Mucosa of descending colon (tissue), 3 donors: ENCODE measurements at regions not wholly inside any gene's neighbourhood (a gene's known extent, or its start where the extent isn't known, plus 50 kb on each side); places are given as distances from the start of the nearest gene placed in this dataset.

Experiments
- ATAC-seq: fragments of 200-7000 bp; cut with Tn5 transposase; one replicate; pipeline ENCODE4 v1.9.1; 2020; ENCODE audit warnings: mild to moderate bottlenecking, moderate library complexity
- DNase-seq, 3 donors: peaks; one replicate each; pipeline ENCODE4 v3.0.0-alpha.2; 2020
- H3K36me3 ChIP-seq: fragments of 200-600 bp; one replicate; pipeline ENCODE4 v1.8.0; 2021; ENCODE audit warnings: low read depth, mild to moderate bottlenecking
- H3K4me1 ChIP-seq: fragments of 200-600 bp; one replicate; pipeline ENCODE4 v1.8.0; 2021; ENCODE audit warnings: low read depth, mild to moderate bottlenecking
- H3K4me3 ChIP-seq: fragments of 200-600 bp; one replicate; pipeline ENCODE4 v1.8.0; 2021; ENCODE audit warnings: mild to moderate bottlenecking
- H3K9me3 ChIP-seq: fragments of 200-600 bp; one replicate; pipeline ENCODE4 v1.8.0; 2021; ENCODE audit warnings: mild to moderate bottlenecking
- CTCF ChIP-seq: fragments of 200-600 bp; IDR thresholded peaks from one replicate; pipeline ENCODE4 v1.8.0; 2022; ENCODE audit warnings: antibody characterized with exemption, mild to moderate bottlenecking
- intact Hi-C, 2 donors: fragments of 100-400 bp; cut with DNase I in 1 of 2; cut with micrococcal nuclease in 1 of 2; formaldehyde crosslinking; loops; one replicate each; pipeline versions ENCODE4 v1.11.0 to v1.11.1; 2022; cut with DNase I, micrococcal nuclease
- donor health status: DM: no; HTN: no; CAD: no; lungs with moderate emphysema.
- donor health status: DM: no; HTN: no; CAD: no.
- donor health status: DM: no; HTN: yes; CAD: no.

DNA sequence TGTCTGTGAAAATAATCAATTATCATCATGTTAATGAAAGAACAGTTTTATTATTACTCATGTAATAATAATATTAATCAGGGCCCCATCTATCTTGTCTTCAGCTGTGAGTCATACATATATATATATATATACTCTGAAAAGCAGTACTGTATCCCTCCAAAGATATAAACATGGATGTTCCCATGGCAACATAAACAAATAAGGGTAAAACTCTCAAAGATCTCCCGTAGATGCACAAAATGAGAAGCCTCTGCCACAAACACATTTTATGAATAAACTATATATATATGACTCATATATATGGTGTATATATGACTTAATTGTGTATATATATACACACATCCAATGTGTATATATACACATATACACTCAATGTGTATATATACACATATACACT, 163.8 kb upstream of the ARHGEF26 start:
- Histone ChIP-seq H3K4me3 (no peak overlapping the region), H3K36me3 (no peaks in the 10 kb centered on the region), H3K4me1 (no peaks in the 10 kb centered on the region), H3K9me3 (no peaks in the 10 kb centered on the region)
- intact Hi-C loops, result no loop called here
- DNase-seq (no peak), ATAC-seq (no peak)
- no peak for TF ChIP-seq CTCF

DNA sequence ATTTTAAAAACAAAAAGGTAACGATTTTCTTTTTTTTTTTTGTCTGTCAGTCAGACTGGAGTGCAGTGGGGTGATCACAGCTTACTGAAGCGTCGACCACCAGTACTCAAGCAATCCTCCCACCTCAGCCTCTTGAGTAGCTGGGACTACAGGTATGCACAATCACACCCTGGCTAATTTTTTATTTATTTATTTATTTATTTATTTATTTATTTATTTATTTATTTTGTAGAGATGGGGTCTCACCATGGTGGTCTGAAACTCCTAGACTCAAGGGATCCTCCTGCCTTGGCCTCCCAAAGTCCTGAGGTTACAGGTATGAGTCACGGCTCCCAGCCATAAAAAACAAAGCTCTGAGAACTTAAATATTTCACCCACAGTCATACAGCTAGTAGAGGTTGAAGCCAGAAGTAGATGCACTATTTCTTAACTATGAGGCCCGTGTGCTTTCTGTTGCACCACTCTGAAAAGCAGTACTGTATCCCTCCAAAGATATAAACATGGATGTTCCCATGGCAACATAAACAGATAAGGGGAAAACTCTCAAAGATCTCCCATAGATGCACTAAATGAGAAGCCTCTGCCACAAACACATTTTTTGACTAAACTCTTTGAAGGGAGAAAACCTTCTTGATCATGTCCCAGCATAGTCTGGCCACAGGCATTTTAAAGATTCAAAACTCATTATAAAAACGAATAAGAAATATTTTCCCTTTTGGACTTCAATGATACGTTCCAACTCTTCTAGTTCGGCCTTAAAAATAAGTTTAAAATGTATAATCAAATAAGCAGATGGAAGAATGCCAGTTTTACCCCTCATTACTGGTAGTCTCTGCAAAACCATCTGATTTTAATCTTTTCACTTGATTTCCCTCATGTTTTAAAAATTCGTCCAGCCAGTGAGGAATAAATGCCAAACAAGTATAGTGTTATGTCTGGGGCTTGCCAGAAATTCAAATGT, 162.3 kb upstream of the ARHGEF26 start:
- intact Hi-C loops, result no loop called here
- Histone ChIP-seq H3K9me3 (no peaks in the 10 kb centered on the region), H3K36me3 (no peaks in the 10 kb centered on the region), H3K4me1 (no peaks in the 10 kb centered on the region), H3K4me3 (no peak overlapping the region)
- ATAC-seq, result no peak
- no peak for TF ChIP-seq CTCF
- no peak for DNase-seq

DNA sequence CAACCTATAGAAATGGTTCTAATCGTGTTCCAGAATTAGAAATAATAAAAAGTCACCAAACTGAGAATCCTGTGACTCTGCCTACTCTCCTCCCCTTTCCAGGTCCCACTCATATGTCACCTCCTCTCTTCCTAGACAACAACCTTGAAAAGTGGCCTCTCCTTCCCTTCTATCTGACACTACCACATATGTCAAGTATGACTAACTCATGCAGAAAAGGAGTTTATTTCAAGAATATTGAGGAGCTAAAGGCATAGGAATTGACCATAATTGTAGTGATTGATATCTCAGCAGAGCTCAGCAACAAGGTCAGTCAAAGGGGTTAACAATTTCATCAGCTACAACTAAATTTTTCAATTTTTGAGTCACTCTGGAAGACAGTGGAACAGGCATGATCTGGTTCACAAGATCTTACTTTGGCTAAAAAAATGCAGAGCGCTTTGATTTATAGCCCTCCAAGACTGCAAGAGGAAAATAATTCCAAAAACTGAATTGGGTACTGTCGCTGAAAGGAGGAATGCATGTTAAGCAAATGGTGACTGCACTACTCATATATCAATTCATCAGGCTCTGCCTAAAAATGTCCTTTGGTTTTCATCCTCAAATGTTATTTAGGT, 160.6 kb upstream of the ARHGEF26 start:
- no peak for DNase-seq

DNA sequence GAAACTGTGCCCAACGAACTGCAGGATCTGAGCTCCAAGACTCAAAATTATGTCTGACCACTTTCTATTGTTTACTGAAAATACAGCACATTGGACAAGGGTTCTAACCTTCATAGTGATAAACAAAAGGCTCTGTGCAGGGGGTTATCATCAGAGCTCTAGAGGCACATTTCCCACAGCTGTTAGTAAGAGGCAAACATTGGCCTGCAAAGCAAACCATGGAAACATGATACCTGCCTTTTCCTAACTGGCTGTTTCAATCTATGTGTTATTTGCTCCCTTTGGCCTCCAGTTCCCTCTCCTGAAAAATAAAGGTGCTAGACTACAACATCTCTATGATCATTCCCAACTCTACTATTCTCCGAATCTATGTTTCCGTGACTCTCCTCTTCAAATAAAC, 159.7 kb upstream of the ARHGEF26 start:
- no peak for TF ChIP-seq CTCF
- Histone ChIP-seq H3K36me3 (no peaks in the 10 kb centered on the region), H3K4me1 (no peaks in the 10 kb centered on the region), H3K9me3 (no peaks in the 10 kb centered on the region), H3K4me3 (no peak overlapping the region)
- ATAC-seq (no peak), DNase-seq (no peak)
- intact Hi-C loops, result no loop called here

More for the DNA sequence above, 160.6 kb upstream of the ARHGEF26 start:
- no peak for TF ChIP-seq CTCF
- ATAC-seq, result no peak
- no peaks in the 10 kb centered on the region for H3K4me1 ChIP-seq
- H3K36me3 ChIP-seq, result no peaks in the 10 kb centered on the region
- intact Hi-C loops, result no loop called here
- no peaks in the 10 kb centered on the region for H3K9me3 ChIP-seq
- no peak overlapping the region for H3K4me3 ChIP-seq

DNA sequence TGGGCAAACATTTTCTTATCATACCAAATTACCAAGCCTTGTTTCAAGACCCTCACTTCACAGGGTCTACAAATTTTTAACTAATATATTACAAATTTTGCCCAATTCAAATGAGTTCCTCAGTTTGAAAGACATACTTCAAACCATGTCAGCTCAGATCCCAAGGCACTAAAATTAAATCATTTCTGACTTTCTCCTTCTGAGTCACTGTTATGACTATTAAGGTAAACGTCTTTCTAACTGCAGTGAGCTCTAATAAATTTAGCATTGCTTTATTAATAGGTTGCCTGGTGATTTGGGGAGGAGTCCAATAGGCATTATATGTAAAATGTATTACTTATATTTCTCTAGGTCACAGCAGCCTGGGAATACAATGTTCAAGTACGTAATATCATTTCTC, 158.2 kb upstream of the ARHGEF26 start:
- no peaks in the 10 kb centered on the region for H3K36me3 ChIP-seq

More for the DNA sequence above, 158.2 kb upstream of the ARHGEF26 start:
- no peak overlapping the region for H3K4me3 ChIP-seq
- no peak for TF ChIP-seq CTCF
- no peak for ATAC-seq
- no peak for DNase-seq
- intact Hi-C loops, result no loop called here
- no peaks in the 10 kb centered on the region for H3K9me3 ChIP-seq
- no peaks in the 10 kb centered on the region for H3K4me1 ChIP-seq
